ENCODE measurements at regions not wholly inside any gene's neighbourhood (a gene's known extent, or its start where the extent isn't known, plus 50 kb on each side); places are given as distances from the start of the nearest gene placed in this dataset.

DNA sequence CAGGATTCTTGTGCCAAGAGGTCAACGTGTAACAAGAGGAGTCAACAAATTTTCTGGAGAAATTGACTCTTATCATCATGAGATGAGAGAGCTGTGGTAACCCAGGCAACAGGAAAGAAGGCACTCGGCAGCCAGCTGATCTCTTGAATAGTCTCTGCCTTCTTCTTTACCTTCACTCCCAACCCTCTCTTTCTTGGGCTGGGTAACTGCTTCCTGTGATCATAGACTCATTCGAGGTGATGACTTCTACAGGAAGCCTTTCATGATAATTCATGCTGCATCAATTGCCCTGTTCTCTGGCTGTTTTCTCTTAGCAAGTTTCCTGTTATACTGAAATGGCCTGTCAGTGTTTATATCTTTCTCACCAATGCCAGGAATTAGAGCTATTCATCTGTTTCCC, 70.8 kb upstream of the FSTL5 start:
- Histone ChIP-seq H3K36me3 (no peaks in the 10 kb centered on the region), H3K4me1 (no peaks in the 10 kb centered on the region), H3K27me3 (no peaks in the 10 kb centered on the region), H3K4me3 (no peak overlapping the region), H3K9me3 (no peaks in the 10 kb centered on the region), H3K27ac (no peak overlapping the region)
- intact Hi-C loops (cut with DNase I) = no loop called here
- DNase-seq (ENCODE audit: extremely low spot score in 2 of 2) = no peak
- TF ChIP-seq POLR2AphosphoS5 (IDR thresholded peaks at IDR 0.05; ENCODE audit: insufficient read depth in 1 of 2, low read depth in 1 of 2) (no peak), POLR2A (IDR thresholded peaks at IDR 0.05) (no peak)
- TF ChIP-seq, protein P1, sequence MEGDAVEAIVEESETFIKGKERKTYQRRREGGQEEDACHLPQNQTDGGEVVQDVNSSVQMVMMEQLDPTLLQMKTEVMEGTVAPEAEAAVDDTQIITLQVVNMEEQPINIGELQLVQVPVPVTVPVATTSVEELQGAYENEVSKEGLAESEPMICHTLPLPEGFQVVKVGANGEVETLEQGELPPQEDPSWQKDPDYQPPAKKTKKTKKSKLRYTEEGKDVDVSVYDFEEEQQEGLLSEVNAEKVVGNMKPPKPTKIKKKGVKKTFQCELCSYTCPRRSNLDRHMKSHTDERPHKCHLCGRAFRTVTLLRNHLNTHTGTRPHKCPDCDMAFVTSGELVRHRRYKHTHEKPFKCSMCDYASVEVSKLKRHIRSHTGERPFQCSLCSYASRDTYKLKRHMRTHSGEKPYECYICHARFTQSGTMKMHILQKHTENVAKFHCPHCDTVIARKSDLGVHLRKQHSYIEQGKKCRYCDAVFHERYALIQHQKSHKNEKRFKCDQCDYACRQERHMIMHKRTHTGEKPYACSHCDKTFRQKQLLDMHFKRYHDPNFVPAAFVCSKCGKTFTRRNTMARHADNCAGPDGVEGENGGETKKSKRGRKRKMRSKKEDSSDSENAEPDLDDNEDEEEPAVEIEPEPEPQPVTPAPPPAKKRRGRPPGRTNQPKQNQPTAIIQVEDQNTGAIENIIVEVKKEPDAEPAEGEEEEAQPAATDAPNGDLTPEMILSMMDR (IDR thresholded peaks at IDR 0.05) = no peak

DNA sequence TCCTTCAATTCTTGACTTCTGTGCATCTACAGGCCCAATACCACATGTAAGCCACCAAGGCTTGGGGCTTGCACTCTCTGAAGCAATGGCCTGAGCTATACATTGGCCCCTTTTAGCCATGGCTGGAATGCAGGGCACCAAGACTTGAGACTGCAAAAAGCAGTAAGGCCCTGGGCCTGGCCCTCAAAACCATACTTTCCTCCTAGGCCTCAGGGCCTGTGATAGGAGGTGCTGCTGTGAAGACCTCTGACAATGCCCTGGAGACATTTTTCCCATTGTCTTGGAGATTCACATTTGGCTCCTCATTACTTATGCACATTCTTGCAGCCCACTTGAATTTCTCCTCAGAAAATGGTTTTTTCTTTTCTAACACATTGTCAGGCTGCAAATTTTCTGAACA, 68.5 kb upstream of the FSTL5 start:
- H3K9me3 ChIP-seq = no peaks in the 10 kb centered on the region
- no peaks in the 10 kb centered on the region for H3K27me3 ChIP-seq
- no peaks in the 10 kb centered on the region for H3K4me1 ChIP-seq
- intact Hi-C loops (cut with DNase I) = no loop called here
- no peak overlapping the region for H3K4me3 ChIP-seq
- H3K27ac ChIP-seq = no peak overlapping the region
- no peaks in the 10 kb centered on the region for H3K36me3 ChIP-seq
- no peak for TF ChIP-seq POLR2A (IDR thresholded peaks at IDR 0.05)
- TF ChIP-seq, protein P1 (IDR thresholded peaks at IDR 0.05) = no peak
- TF ChIP-seq POLR2AphosphoS5 (IDR thresholded peaks at IDR 0.05; ENCODE audit: insufficient read depth in 1 of 2, low read depth in 1 of 2) = no peak
- no peak for DNase-seq (ENCODE audit: extremely low spot score in 2 of 2)

DNA sequence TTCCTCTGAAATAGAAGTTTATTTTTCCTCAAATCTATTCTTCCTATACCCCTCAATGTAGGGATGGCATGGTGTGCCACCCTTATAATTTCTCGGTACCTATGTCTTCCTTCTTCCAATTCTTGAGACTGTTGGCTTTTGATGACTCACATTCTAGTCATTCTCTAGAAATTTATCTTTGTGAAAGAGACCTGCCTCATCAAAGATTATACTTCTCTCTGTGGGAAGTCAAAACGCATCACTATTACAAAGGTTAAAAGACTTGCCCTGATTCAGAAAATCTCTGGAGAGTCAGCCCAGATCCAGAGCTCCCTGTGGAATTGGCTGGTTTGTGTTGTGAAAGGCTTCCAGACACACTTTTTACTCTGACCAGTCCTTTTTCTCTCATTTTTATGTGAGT, 65.9 kb upstream of the FSTL5 start:
- Histone ChIP-seq H3K27ac (no peak overlapping the region), H3K4me1 (no peaks in the 10 kb centered on the region), H3K36me3 (no peaks in the 10 kb centered on the region), H3K4me3 (no peak overlapping the region), H3K27me3 (no peaks in the 10 kb centered on the region), H3K9me3 (no peaks in the 10 kb centered on the region)
- intact Hi-C loops (cut with DNase I) = no loop called here
- TF ChIP-seq POLR2A (IDR thresholded peaks at IDR 0.05) = no peak
- TF ChIP-seq, protein P1 (IDR thresholded peaks at IDR 0.05) = no peak
- TF ChIP-seq POLR2AphosphoS5 (IDR thresholded peaks at IDR 0.05; ENCODE audit: insufficient read depth in 1 of 2, low read depth in 1 of 2) = no peak
- no peak for DNase-seq (ENCODE audit: extremely low spot score in 2 of 2)

DNA sequence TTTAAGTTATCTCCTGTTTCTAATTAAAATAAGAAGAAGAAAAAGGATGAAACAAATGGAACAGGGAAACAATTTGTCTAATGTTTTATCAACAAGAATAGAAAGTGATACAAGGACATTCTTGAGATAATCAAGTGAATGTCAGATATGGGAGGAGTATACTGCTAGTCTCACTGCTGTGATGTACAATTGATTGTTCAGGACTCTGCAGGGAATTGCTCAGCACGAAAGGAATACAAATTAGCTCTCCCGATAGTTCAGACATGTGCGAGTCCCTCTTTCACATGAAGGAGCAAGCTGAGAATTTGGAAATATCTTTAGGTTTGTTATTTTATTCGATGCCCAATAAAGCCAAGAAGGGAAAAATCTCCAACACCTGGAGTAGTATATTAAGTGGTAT, 57.3 kb upstream of the FSTL5 start:
- Histone ChIP-seq H3K27ac (no peak overlapping the region), H3K36me3 (no peaks in the 10 kb centered on the region), H3K4me1 (no peaks in the 10 kb centered on the region), H3K4me3 (no peak overlapping the region), H3K9me3 (no peaks in the 10 kb centered on the region), H3K27me3 (no peaks in the 10 kb centered on the region)
- no peak for DNase-seq (ENCODE audit: extremely low spot score in 2 of 2)
- intact Hi-C loops (cut with DNase I) = no loop called here
- TF ChIP-seq POLR2AphosphoS5 (IDR thresholded peaks at IDR 0.05; ENCODE audit: insufficient read depth in 1 of 2, low read depth in 1 of 2) (no peak), POLR2A (IDR thresholded peaks at IDR 0.05) (no peak)
- TF ChIP-seq, protein P1 (IDR thresholded peaks at IDR 0.05) = no peak

Data from vagina (tissue), 2 donors.